Islet precursor cell (in vitro differentiated cells): ENCODE measurements at regions not wholly inside any gene's neighbourhood (a gene's known extent, or its start where the extent isn't known, plus 50 kb on each side); places are given as distances from the start of the nearest gene placed in this dataset.

ENCODE experiments used
- DNase-seq: peaks from one replicate; pipeline ENCODE4 v3.0.0-alpha.2; 2018

DNA sequence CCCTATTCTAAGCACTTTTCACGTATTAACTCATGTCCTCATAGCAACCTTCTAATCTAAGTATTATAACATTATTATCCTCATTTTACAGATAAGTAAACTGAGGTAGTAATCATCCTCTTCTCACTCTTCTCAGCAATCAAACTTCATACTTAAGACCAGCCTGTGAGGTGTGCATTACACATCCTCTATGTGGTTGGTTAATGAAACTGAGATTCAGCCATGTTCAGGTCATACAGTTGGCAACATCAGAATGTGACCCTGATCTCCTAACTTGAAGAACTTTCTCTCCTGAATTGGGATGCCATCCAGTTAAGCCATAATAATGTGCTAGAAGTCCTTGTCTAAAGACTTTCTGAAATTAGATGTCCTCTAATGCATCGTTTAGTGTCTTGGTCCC lies 275.1 kb upstream of the ANKRD55 start:
- no peak for DNase-seq

DNA sequence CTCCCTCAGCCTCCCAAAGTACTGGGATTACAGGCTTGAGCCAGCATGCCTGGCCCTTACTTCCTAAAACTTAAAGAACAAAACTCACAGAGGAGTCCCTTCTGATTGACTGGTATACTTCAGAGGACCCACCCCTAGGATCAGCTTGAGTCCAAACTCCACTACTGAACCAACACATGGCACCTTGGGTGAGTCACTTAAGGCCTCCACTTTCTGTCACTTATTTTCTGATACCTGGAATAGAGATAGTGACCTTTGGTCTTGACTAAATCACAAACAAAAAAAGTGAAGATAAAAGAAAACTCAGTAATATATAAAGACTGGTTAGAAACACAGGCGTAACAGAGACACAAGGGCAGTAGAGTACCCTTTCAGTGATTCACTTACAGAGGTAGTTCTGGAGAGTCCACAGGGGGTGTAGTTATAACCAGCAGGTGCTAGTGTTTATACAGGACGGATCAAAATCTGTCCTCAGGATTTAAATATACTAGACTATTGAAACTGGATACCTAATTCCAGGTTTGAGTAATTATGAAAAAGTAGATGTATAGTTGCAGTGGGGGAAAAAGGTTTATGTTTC lies 274.3 kb upstream of the ANKRD55 start:
- DNase-seq: no peak

DNA sequence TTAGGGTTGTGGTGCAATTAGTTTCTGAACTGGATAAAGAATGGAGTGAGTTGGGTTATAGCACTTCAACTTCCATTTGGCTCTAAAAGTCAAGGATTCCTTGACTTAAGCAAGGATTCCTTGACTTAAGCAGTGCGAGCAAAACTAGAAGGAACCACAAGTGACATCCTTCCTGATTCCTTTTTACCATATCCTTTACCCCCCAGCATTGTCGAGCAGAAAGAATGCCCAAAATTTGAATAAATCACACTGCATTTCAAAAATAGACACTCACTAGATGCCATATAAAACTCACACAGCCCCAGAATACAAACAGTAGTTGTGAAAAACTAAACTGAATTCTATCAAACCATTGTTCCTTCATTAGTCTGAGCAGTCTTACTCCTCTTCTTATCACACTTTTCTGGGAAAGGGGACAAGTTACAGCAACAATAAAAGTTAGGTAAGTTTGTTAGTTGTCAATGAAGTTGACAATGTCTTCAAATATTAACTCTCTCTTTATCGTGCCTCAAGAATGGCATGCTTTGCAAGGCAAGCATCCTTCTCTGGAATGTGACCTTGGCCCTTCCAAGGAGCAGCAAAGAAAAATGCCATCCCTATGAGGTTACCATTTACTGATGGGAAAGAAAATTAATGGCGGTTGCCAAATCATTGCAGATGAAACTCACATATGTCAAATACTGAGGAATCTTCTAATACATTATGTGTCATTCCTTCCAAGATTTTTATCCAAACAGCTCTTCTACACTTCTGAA lies 273.3 kb upstream of the ANKRD55 start:
- DNase-seq: no peak

DNA sequence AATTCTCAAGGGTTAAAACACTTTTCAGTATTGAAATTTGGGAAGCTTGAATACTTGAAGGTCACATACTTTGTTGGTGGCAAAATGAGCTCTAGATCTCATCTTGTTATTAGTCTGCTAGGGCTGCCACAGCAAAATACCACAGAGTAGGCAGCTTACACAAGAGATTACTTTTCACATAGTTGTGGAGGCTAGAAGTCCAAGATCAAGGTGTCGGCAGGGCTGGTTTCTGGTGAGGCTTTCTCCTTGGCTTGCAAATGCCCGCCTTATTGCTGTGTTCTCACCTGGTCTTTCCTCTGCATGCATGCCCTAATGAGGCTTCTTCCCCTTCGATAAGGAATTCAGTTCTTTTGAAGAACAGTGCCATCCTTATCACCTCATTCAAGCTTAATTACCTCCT lies 270.8 kb upstream of the ANKRD55 start:
- DNase-seq: no peak

DNA sequence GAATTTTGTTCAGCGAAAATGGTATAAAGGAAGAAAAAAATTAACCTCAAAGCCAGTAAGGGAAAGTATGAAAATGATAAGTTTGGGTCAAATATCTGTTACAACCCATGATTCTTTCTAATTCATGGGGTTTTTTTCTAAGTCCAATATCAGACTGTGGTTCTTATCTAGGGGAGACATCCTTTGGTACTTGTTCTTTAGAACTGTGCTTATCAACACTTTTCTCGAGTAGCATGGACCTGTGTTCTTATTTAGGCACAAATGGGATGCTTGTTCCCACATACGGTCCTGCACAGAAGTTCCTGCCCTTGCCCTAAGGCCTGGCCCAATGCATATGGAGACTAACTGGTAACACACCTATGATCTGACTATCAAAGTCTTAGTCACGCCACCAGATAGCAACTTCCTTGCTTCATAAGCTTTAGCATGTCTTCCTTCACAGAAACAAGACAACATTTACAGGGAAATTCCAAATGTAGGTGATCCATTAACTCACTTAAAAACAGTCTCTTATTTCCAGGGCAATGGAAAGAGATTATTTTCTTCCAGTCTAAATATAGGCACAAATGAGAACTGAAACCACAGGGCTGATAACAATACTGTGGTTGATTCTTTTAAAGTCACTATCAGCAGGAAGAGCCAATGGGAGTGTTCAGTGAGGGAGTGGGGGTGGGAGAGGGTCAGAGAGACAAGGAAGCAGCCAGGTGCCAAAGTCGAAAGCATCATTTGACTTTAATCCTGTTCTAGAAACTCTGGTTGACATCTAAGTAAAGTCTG lies 268.8 kb upstream of the ANKRD55 start:
- DNase-seq: no peak

DNA sequence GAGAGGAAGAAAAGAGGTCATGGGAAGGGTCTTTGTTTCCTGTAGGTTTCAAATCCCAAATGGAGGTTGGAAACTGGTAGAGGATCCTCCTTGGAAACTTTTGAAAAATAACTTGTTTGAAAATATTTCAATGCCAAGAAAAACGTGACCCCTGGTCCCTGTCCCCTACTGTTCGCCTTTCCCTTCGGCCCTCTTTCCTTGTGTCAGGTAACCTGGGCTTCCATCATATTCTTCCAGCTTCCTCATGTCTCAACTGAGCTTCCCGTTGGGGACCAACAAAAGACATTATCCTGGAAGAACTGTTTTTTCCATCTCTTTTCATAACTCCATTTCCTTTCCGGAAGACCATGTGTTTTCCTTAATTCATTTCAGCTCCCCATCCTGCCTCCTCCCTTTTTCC lies 266.8 kb upstream of the ANKRD55 start:
- DNase-seq: no peak

DNA sequence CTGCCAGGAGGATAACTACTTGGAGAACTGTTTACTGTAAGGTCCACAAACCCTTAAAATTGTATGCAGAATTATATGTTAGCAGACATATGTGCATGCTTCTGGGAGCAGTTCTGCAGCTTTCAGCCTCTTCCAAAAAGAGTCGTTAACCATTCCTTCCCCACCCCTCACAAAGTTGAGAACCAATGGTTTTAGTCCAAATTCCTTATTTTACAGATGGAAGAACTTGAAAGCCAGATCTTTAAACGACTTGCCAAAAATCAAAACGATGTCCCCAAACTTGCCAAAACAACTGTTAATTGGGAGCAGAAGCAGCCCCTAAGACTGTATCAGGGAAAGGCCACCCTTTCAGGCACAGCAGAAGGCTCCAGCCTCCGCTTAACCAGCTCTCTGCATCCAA lies 266.4 kb upstream of the ANKRD55 start:
- no peak for DNase-seq

DNA sequence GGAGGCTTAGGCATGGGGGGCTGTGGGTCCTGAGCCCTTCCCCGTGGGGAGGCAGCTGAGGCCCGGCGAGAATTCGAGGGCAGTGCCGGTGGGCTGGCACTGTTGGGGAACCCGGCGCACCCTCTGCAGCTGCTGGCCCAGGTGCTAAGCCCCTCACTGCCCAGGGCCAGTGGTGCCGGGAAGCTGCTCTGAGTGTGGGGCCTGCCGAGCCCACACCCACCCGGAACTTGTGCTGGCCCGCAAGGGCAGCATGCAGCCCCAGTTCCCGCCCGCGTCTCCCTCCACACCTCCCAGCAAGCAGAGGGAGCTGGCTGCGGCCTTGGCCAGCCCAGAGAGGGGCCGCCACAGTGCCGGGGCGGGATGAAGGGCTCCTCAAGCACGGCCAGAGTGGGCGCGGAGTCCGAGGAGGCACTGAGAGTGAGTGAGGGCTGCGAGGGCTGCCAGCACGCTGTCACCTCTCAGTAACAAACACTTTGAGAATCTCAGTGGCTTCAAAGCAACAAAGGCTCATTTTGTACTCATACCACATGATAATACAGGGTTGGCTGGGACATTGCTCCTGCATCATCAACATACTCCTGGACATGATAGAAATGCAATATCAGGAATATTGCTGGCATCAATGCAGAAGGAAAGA lies 265.7 kb upstream of the ANKRD55 start:
- no peak for DNase-seq

DNA sequence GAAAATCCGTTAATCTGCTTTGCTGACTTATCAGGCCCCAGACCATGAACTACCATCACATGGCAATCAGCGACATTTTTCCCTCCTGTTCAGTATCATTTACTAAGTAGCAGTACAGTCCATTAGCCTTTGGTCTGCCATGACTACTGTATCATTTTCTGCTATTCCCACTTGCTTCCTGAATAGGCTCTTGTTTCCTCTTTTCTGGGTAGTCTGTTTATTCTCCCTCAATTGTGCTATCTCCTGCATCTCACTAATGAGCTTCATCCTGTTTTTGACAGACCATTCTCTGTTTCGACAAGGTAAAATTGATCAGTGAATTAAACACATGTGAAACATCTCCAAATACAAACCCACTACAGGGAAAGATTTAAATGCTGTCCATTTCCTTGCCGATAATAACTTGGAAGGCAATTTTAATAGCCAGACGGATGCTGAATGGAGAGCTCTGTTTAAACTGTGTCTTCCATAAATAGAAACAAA lies 263.5 kb upstream of the ANKRD55 start:
- peak; percentile 68 for DNase-seq

DNA sequence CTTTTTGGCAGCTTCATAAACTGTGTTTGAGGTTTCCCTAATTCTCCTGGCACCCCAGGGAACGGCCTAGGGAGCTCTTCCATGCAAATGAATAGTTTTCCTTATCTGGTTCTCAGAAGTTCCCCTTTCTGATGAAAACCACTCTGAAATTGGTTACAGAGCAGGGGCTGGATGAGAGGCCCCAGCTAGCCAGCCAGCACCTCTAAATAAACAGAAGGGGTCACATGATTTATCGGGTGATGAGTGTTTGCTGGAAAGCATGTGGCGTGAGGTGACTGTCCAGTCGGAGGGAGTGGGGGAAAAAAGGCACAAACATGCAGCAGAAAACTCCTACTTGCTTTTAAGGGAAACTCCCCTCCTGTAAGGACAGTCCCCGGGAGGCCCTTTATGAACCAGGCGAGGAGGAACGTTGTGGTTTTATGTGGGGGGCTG lies 261.2 kb upstream of the ANKRD55 start:
- no peak for DNase-seq

DNA sequence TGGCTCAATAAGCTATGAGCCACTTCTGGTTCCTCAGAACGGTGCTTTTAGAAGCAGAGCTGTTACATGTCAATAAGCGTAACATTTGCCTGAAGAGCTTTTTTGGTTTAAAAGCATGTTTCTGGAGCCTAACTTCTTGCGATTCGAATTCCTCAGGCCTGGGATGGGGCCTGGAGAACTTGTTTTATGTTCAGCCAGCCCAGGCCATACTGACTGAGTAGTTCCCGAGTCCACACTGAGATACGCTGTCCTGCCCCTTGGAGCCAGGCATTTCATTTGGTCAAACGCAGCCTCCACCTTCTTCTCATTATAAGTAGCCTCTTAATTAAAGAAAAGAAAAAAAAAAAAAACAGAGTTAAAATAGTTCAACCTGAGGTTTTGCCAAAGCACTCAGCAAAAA lies 260.6 kb upstream of the ANKRD55 start:
- DNase-seq: no peak

DNA sequence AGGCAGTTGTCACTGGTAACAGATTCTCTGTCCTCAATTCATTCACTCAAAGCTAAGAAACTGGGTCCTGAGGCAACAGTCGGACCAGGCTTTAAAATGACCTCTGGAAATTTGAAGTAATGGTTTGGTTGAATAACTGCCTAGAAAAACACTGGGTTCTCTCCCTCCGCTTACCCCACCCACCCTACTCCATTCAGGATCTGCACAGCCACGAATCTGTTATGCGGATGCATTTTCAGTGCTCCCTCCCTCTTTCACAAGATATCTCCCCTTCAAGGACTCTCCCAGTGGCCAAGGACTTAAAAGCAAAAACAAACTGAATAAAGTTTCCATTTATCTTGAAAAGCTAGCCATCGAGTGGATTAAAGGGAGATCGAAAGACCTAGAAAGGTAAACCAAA lies 260.2 kb upstream of the ANKRD55 start:
- no peak for DNase-seq

DNA sequence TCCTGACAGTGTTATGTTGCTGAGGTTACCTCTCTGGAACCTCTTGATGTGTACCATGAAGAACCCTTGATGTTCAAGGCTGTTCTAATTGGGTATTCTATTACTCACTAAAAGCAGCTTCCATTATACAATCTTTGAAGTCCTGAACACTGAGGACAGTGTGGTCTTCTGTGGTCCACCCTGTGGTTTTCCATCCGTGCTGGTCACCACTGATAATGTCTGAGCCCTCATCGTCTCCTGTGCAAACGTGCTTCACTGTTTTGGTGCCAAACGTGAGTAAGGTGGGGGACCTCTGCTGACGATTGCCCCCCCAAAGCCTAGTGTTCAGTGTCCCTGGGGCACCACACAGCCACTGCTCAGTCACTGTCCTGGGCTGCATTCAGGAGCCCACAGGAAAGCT lies 259.7 kb upstream of the ANKRD55 start:
- no peak for DNase-seq

DNA sequence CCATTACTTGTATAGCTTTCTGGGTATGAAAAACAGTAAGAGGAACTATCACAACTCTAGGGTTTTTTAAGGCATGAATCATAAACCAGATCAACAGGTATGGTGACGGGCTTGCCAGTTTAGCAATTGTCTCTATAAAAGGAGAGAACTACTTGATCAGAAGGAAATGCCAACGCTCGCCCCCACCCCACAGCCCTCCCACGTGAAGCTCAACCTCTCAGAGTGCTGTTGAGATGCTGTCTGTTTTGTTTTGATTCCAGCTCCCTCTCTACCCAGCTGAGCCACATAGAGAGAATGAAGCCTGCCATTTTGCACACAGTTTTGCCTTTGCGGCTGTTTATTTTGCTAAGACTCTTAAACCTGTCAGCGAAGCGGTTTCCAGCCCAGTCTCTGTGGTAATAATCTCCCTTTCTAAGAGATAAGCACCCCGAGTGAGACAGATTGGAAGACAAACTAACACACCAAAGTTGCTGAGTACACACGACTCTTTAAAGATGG lies 257.9 kb upstream of the ANKRD55 start:
- no peak for DNase-seq

DNA sequence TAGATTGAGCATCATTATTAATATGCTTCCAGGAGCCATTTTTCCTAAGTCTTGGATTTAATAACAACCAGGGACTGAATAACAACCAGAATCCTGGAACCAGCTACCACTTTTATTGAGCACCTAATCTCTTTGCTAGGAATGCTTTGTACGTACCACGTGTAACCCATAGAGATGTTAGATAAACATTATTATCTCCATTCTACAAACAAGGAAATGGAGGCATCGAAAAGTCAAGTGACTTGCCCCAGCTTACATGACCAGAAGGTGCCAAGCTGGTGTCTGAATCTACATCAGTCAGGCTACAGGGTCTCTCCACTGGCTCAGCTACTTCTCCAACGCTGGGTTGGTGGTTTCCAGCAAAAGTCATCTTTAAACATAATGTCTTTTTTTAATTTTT lies 256.1 kb upstream of the ANKRD55 start:
- no peak for DNase-seq

DNA sequence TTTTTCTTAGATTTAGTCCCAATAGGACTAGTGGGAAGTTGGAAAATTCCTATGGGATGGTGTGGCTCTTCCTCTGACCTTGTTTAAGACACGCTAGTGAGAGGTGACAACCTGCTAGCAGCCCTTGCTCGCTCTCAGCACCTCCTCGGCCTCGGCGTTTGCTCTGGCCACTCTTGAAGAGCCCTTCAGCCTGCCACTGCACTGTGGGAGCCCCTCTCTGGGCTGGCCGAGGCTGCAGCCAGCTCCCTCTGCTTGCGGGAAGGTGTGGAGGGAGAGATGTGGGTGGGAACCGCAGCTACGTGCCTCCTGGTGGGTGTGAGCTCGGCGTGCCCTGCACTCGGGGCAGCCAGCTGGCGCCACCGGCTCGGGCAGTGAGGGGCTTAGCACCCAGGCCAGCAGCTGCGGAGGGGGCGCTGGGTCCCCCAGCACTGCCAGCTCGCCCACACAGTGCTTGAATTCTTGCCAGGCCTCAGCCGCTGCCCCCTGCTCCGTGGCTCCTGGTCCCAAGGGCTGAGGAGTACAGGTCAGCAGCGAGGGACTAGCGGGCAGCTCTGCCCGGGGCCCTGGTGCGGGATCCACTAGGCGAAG lies 254.5 kb upstream of the ANKRD55 start:
- DNase-seq: no peak

DNA sequence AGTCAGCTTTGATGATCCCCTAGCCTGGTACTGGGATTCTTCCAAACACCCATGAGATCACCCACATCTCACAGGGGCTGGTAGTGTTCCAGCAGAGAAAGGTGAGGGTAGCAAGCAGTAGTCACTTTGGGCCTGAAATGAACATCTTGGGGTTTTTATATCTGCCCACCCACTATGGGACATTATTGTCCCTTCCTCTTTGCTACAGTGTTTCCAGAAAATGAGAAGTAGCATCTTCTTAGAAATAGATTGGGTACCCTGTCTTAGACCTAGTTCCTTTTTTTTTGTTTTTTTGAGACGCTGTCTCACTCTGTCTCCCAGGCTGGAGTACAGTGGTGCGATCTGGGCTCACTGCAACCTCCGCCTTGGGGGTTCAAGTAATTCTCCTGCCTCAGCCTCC lies 249.2 kb upstream of the ANKRD55 start:
- no peak for DNase-seq

DNA sequence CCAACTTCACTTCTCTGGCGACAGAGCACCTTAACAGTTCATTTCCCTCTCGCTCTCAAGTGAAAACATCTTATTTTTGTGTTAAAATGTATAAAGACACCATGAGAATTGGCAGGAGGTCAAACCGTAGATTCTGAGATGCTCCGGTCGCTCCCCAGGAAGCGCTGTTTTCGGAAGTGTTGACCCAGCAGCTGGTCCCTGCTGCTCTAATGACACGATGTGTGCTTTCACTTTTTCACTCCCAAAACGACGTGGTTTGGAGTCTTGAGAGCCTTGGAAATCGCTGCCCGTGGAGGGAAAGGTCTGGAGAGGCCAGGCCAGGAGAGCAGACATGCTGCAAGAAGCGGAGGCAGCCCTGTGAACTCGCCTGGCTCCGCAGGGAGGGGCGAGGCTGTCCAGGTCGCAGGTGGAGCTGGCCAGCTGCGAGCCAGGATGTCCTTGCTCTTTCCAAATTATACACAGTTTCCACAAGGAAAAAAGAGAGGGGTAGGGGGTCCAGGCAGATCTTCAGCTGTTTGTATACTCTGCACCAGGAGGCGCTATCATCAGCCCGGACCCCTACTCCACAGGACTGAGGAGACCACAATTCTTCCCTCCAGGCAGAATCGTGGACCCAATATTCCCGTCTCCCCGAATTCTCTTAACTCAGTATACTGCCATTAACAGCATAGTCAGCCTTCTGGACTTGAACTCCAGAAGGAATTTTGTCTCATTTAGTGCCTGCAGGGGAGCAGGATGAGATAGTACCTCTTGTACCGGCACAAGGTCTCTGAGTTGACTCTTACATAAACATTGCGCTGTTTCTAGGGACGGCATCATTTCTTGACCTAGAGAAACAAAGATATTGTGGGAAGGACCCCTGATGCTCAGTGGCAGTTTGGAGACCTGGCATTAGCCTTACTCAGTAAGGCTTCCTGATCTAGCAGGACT lies 248.6 kb upstream of the ANKRD55 start:
- peak; percentile 80 for DNase-seq

DNA sequence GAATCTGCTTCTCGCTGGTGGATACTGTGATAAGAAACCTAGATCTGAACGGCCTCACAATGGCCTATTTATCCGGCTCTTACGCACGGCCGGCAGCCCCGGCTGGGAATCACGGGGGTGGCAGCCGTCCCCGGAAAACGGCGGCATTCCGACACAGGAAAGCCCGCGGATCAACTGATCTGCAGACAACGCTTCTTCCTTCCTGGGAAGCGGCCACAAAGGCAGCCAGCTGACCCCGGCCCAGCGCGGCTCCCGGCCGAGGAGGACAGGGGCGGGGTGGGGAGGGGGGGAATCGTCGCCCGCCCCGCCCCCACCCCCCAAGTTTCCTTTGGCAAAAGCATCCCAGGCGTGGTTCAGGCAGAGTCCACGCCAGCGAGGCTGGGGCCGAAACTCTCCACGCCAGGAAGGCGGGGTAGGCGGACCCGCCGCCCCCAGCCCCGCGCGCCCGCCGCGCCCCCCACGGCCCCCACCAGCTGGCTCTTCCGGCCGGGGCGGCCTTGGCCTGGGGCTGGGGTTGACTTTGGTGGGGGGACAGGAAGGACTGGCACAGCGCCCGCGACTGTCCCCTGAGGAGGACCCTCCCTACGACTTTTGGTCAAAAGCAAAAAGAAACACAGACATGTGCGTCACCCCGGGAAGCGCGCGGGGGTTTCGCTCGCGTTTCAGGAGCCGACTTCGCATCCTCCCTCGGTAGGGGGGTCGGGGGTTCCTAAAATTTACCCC lies 247.7 kb upstream of the ANKRD55 start:
- DNase-seq: peak; percentile 93

DNA sequence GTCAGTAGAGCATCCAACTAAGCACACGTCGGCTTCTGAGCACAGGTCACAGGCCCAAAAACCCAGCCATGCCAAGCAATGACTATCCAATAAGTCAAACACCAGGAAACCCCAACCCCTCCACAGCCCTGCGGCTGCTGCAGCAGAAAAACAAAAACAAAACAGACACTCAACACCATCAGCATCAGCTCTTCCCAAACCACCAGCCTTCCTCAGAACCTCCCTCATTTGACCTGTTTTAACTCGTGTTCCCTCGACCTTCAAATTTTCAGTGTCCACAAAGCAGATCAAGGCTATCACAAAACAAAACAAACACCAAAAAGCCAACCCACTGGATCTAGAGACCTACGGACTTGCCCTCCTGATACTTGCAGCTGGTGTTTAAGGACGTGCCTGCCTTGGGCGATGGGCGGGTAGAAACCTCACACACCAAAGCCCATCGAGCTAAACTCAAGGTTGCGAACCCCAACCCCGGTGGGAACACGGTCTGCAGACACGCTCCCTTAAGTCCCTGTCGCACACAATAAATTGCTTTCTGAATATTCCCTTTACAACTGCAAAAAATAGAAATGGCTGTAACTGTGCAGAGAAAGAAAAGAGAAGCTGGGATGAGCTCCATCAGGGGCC lies 247.1 kb upstream of the ANKRD55 start:
- no peak for DNase-seq

DNA sequence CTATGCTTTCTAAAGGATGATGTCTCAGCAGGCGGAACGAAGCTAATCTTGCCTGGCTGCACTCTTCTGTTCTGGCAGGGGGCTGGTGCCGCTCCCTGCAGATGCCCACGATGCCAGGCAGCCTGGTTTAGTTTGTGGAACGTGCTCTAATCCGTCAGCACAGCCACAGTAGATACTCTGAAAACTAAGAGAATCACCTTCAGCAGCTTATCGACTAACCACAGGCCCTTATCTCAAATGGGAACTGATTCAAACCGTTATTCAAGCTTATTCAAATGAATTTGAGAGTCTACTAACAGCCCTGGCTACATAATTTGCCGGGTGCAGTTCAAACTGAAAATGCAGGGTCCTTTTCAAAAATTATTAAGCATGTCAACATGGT lies 246.6 kb upstream of the ANKRD55 start:
- DNase-seq: no peak
